ENCODE measurements at regions not wholly inside any gene's neighbourhood (a gene's known extent, or its start where the extent isn't known, plus 50 kb on each side); places are given as distances from the start of the nearest gene placed in this dataset.

DNA sequence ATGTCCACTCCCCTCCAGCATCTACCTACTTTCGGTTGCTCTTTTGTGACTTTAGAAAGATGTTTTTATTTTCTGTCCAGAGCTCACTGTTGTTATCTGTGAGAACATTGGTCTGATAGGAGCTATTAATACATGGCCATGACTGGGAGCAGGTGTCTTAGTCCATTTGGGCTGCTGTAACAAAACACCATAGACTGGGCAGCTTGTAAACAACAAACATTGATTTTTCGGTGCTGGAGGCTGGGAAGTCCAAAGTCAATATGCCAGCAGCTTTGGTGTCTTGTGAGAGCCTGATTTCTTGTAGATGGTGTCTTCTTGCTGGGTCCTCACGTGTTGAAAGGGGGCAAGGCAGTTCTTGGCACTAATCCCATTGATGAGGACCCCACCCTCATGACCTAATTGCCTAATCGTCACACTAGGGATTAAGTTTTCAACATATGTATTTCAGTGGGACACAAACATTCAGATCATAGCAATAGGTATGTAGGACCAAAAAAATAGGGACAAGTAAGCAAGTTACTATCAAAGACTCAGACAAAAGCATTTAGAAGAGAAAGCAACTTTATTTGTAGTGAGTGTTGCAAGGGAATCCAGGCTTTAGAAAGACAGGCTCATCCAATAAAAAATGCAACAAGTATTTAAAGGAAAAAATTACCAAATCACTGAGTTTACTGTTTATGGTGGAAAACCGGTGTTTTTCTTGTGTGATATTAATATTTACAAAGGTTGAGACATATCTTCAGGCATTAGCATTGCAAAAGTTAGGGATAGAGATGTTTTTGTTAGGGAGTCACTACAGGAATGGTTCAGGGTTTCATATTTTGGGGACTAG lies 55.2 kb upstream of the WDR26 start:
- DNase-seq (ENCODE audit: low spot score): no peak
- Histone ChIP-seq H3K4me3 (ENCODE audit: low read depth, low read length, poor library complexity, severe bottlenecking) (no peak overlapping the region), H3K9me3 (ENCODE audit: low read length) (no peaks in the 10 kb centered on the region), H3K79me2 (ENCODE audit: insufficient read depth, low read depth, low read length) (no peaks in the 10 kb centered on the region), H3K9me2 (ENCODE audit: insufficient read depth, low read length) (no peaks in the 10 kb centered on the region), H4K20me1 (ENCODE audit: insufficient read depth, low read length) (no peaks in the 10 kb centered on the region), H2AFZ (ENCODE audit: low read length) (no peak overlapping the region), H3K27ac (ENCODE audit: low read depth, low read length, poor library complexity, severe bottlenecking) (no peak overlapping the region), H3K36me3 (ENCODE audit: insufficient read depth, low read length) (no peaks in the 10 kb centered on the region), H3K4me1 (ENCODE audit: insufficient read depth, low read length, poor library complexity, severe bottlenecking) (no peaks in the 10 kb centered on the region), H3K4me2 (ENCODE audit: low read length) (no peak overlapping the region)
- no TSS peak for BruUV-seq (replicated peaks)
- ChIA-PET POLR2A (interaction anchor here (1.0 to 1.3 kb wide), 2 partner anchors 8 to 413 kb away, joined by 3 to 4 read pairs; no protein-coding TSS in a partner anchor), CTCF (ENCODE audit: unreplicated experiment) (no interaction called here)
- TF ChIP-seq EZH2phosphoT487 (IDR thresholded peaks at IDR 0.05; ENCODE audit: borderline replicate concordance, low read depth, low read length): no peak
- TF ChIP-seq, protein P1, sequence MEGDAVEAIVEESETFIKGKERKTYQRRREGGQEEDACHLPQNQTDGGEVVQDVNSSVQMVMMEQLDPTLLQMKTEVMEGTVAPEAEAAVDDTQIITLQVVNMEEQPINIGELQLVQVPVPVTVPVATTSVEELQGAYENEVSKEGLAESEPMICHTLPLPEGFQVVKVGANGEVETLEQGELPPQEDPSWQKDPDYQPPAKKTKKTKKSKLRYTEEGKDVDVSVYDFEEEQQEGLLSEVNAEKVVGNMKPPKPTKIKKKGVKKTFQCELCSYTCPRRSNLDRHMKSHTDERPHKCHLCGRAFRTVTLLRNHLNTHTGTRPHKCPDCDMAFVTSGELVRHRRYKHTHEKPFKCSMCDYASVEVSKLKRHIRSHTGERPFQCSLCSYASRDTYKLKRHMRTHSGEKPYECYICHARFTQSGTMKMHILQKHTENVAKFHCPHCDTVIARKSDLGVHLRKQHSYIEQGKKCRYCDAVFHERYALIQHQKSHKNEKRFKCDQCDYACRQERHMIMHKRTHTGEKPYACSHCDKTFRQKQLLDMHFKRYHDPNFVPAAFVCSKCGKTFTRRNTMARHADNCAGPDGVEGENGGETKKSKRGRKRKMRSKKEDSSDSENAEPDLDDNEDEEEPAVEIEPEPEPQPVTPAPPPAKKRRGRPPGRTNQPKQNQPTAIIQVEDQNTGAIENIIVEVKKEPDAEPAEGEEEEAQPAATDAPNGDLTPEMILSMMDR (conservative IDR thresholded peaks at IDR 0.05; ENCODE audit: low read length): no peak
- intact Hi-C loops (cut with micrococcal nuclease; ENCODE audit: unreplicated experiment): no loop called here

DNA sequence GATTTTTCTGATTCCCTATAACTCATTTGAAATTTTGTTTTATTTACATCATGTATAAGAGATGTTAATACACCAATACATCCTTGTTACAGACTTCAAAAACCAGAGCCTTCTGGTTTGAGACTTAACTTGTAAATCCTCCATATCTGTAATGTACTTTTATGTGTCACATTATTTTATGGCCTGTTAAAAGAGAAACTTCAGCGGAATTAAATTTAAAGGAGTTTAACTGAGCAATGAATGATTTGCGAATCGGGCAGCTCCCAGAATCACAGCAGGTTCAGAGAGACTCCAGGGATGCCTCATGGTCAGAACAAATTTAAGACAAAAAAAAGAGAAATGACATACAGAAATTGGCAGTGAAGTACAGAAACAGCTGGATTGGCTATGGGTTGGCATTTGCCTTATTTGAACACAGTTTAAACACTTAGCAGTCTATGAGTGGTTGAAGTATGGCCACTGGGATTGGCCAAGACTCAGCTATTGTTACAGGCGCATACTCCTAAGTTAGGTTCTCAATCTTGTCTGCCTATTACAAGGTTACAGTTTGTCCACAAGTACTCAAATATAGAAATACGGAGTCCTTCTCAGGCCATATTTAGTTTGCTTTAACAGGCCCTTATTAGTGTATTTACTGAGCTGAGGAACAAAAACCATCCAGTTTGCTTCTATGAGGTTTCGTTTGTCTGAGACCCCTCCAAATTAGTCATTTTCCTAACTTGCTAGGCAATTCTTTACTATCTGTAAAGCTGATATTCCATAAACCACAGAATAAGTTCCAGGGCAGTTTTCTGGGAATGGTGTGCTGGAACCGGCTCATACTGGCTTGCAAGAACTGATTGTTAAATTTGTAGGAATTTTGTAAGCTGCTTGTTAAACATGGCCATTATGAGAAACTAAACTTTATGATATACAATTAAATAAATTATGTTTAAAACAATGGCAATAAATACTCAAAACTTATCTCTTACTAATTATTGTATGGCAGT lies 56.2 kb upstream of the WDR26 start:
- intact Hi-C loops (cut with micrococcal nuclease; ENCODE audit: unreplicated experiment): no loop called here
- DNase-seq (ENCODE audit: low spot score): no peak
- H3K27ac ChIP-seq (ENCODE audit: low read depth, low read length, poor library complexity, severe bottlenecking): no peak overlapping the region
- POLR2A ChIA-PET: interaction anchor here (0.6 to 0.7 kb wide), 3 partner anchors 12 to 47 kb away, joined by 3 read pairs; no protein-coding TSS in a partner anchor
- no peaks in the 10 kb centered on the region for H3K4me1 ChIP-seq (ENCODE audit: insufficient read depth, low read length, poor library complexity, severe bottlenecking)
- no peaks in the 10 kb centered on the region for H3K79me2 ChIP-seq (ENCODE audit: insufficient read depth, low read depth, low read length)
- no peaks in the 10 kb centered on the region for H3K9me3 ChIP-seq (ENCODE audit: low read length)
- no TSS peak for BruUV-seq (replicated peaks)
- H3K9me2 ChIP-seq (ENCODE audit: insufficient read depth, low read length): no peaks in the 10 kb centered on the region
- H4K20me1 ChIP-seq (ENCODE audit: insufficient read depth, low read length): no peaks in the 10 kb centered on the region
- H3K4me3 ChIP-seq (ENCODE audit: low read depth, low read length, poor library complexity, severe bottlenecking): no peak overlapping the region
- no peaks in the 10 kb centered on the region for H3K36me3 ChIP-seq (ENCODE audit: insufficient read depth, low read length)
- no peak overlapping the region for H3K4me2 ChIP-seq (ENCODE audit: low read length)
- CTCF ChIA-PET (ENCODE audit: unreplicated experiment): no interaction called here
- TF ChIP-seq, protein P1 (conservative IDR thresholded peaks at IDR 0.05; ENCODE audit: low read length): no peak
- no peak for TF ChIP-seq EZH2phosphoT487 (IDR thresholded peaks at IDR 0.05; ENCODE audit: borderline replicate concordance, low read depth, low read length)
- H2AFZ ChIP-seq (ENCODE audit: low read length): no peak overlapping the region
